ENCODE measurements at regions not wholly inside any gene's neighbourhood (a gene's known extent, or its start where the extent isn't known, plus 50 kb on each side); places are given as distances from the start of the nearest gene placed in this dataset.
A peak's percentile ranks its signal among the peaks of the same experiment; 100 is the strongest.

- Histone ChIP-seq H3K27ac (ENCODE audit: low read length) (no peak overlapping the region), H3K27me3 (replicated peaks; ENCODE audit: insufficient read depth, low read length) (peaks cover 94% of the 10 kb centered on the region), H3K9me3 (replicated peaks; ENCODE audit: insufficient read depth, low read length) (no peaks in the 10 kb centered on the region), H3K9me2 (replicated peaks; ENCODE audit: insufficient read depth, low read length) (no peaks in the 10 kb centered on the region), H3K4me1 (ENCODE audit: low read length) (no peaks in the 10 kb centered on the region), H3K4me3 (ENCODE audit: low read length) (no peak overlapping the region), H3K9ac (ENCODE audit: low read length) (no peak overlapping the region), H2AFZ (ENCODE audit: low read length) (no peak overlapping the region), H3K36me3 (replicated peaks; ENCODE audit: insufficient read depth, low read length) (no peaks in the 10 kb centered on the region), H3F3A (ENCODE audit: insufficient read depth, low read length) (no peaks in the 10 kb centered on the region), H4K20me1 (ENCODE audit: insufficient read depth, low read length) (no peaks in the 10 kb centered on the region), H3K79me2 (ENCODE audit: low read length) (no peaks in the 10 kb centered on the region), H3K4me2 (ENCODE audit: low read depth, low read length) (no peak overlapping the region)
- DNase-seq = no peak
- TF ChIP-seq EZH2phosphoT487 (IDR thresholded peaks at IDR 0.05; ENCODE audit: low read length) = no peak
- TF ChIP-seq EZH2 (optimal IDR thresholded peaks at IDR 0.05; ENCODE audit: low read depth, low read length) = no peak
- TF ChIP-seq CTCF (IDR thresholded peaks at IDR 0.05; ENCODE audit: low read length) = no peak
Observed at GRCh38 chr5:1660001-1660400, 136.2 kb upstream of the LPCAT1 start.

GRCh38 chr5:1659100-1659981, 135.6 kb upstream of the LPCAT1 start:
- no peak overlapping the region for H3K9ac ChIP-seq (ENCODE audit: low read length)
- peaks cover 94% of the 10 kb centered on the region for H3K27me3 ChIP-seq (replicated peaks; ENCODE audit: insufficient read depth, low read length)
- H3K4me1 ChIP-seq (ENCODE audit: low read length) = 0 out of 2 replicates have a peak, but pooled peaks cover under 1% of the 10 kb centered on the region

GRCh38 chr5:1658665-1659064, 134.9 kb upstream of the LPCAT1 start:
- TF ChIP-seq EZH2phosphoT487 (IDR thresholded peaks at IDR 0.05; ENCODE audit: low read length) = no peak
- Histone ChIP-seq H3K27me3 (replicated peaks; ENCODE audit: insufficient read depth, low read length) (peaks cover 94% of the 10 kb centered on the region), H3K79me2 (ENCODE audit: low read length) (no peaks in the 10 kb centered on the region), H3K27ac (ENCODE audit: low read length) (no peak overlapping the region), H3K4me1 (ENCODE audit: low read length) (0 out of 2 replicates have a peak, but pooled peaks cover 4% of the 10 kb centered on the region), H4K20me1 (ENCODE audit: insufficient read depth, low read length) (no peaks in the 10 kb centered on the region), H2AFZ (ENCODE audit: low read length) (no peak overlapping the region), H3K4me3 (ENCODE audit: low read length) (no peak overlapping the region), H3K9ac (ENCODE audit: low read length) (no peak overlapping the region), H3K36me3 (replicated peaks; ENCODE audit: insufficient read depth, low read length) (no peaks in the 10 kb centered on the region), H3K9me3 (replicated peaks; ENCODE audit: insufficient read depth, low read length) (no peaks in the 10 kb centered on the region), H3F3A (ENCODE audit: insufficient read depth, low read length) (no peaks in the 10 kb centered on the region), H3K9me2 (replicated peaks; ENCODE audit: insufficient read depth, low read length) (no peaks in the 10 kb centered on the region), H3K4me2 (ENCODE audit: low read depth, low read length) (no peak overlapping the region)
- no peak for DNase-seq

More at GRCh38 chr5:1659100-1659981, 135.6 kb upstream of the LPCAT1 start:
- TF ChIP-seq EZH2 (optimal IDR thresholded peaks at IDR 0.05; ENCODE audit: low read depth, low read length) (peak; percentile 12), EZH2phosphoT487 (IDR thresholded peaks at IDR 0.05; ENCODE audit: low read length) (no peak), CTCF (IDR thresholded peaks at IDR 0.05; ENCODE audit: low read length) (no peak)
- Histone ChIP-seq H3K9me2 (replicated peaks; ENCODE audit: insufficient read depth, low read length) (no peaks in the 10 kb centered on the region), H3K27ac (ENCODE audit: low read length) (no peak overlapping the region), H3K79me2 (ENCODE audit: low read length) (no peaks in the 10 kb centered on the region), H4K20me1 (ENCODE audit: insufficient read depth, low read length) (no peaks in the 10 kb centered on the region), H2AFZ (ENCODE audit: low read length) (no peak overlapping the region), H3K9me3 (replicated peaks; ENCODE audit: insufficient read depth, low read length) (no peaks in the 10 kb centered on the region), H3K4me3 (ENCODE audit: low read length) (no peak overlapping the region), H3F3A (ENCODE audit: insufficient read depth, low read length) (no peaks in the 10 kb centered on the region), H3K36me3 (replicated peaks; ENCODE audit: insufficient read depth, low read length) (no peaks in the 10 kb centered on the region), H3K4me2 (ENCODE audit: low read depth, low read length) (no peak overlapping the region)
- no peak for DNase-seq
